HG03378 (cell line): ENCODE measurements at regions not wholly inside any gene's neighbourhood (a gene's known extent, or its start where the extent isn't known, plus 50 kb on each side); places are given as distances from the start of the nearest gene placed in this dataset.
"Not testable (repeated sequence)": the region's sequence is repeated elsewhere in the genome, so short reads cannot be mapped to it uniquely, and the experiment has no call there.

Experiments
- ATAC-seq: cut with Tn5 transposase; IDR thresholded peaks from one replicate; pipeline ENCODE4 v1.9.1; 2021; ENCODE audit warnings: mild to moderate bottlenecking, moderate library complexity; ENCODE audit not compliant: unreplicated experiment

GRCh38 chr17:45554479-45554878 lies 64.0 kb upstream of the PLEKHM1 start:
- not testable (repeated sequence) for ATAC-seq

GRCh38 chr17:45558821-45559220 lies 68.3 kb upstream of the PLEKHM1 start:
- not testable (repeated sequence) for ATAC-seq

- not testable (repeated sequence) for ATAC-seq
Measured at GRCh38 chr17:45562868-45563267, 72.3 kb upstream of the PLEKHM1 start.

- ATAC-seq, result not testable (repeated sequence)
Measured at GRCh38 chr17:45563283-45563682, 72.8 kb upstream of the PLEKHM1 start.

- not testable (repeated sequence) for ATAC-seq
Measured at GRCh38 chr17:45568275-45568674, 77.8 kb upstream of the PLEKHM1 start.

GRCh38 chr17:45573326-45573725 lies 82.8 kb upstream of the PLEKHM1 start:
- ATAC-seq, result not testable (repeated sequence)

- no peak for ATAC-seq
Measured at GRCh38 chr17:45573924-45574770, 83.6 kb upstream of the PLEKHM1 start.

- no peak for ATAC-seq
Measured at GRCh38 chr17:45575126-45575885, 84.8 kb upstream of the PLEKHM1 start.

- ATAC-seq, result not testable (repeated sequence)
Measured at GRCh38 chr17:45576527-45577307, 86.2 kb upstream of the PLEKHM1 start.

GRCh38 chr17:45577571-45578279 lies 87.2 kb upstream of the PLEKHM1 start:
- no peak for ATAC-seq

- ATAC-seq, result no peak
Measured at GRCh38 chr17:45578516-45579455, 88.3 kb upstream of the PLEKHM1 start.

- ATAC-seq, result no peak
Measured at GRCh38 chr17:45579529-45580495, 89.3 kb upstream of the PLEKHM1 start.

- no peak for ATAC-seq
Measured at GRCh38 chr17:45580924-45581323, 90.4 kb upstream of the PLEKHM1 start.

- ATAC-seq, result no peak
Measured at GRCh38 chr17:45581860-45582259, 91.3 kb upstream of the PLEKHM1 start.

GRCh38 chr17:45584092-45585036 lies 93.8 kb upstream of the PLEKHM1 start:
- ATAC-seq, result peak; percentile 41

- ATAC-seq, result peak; percentile 50
Measured at GRCh38 chr17:45585037-45585733, 94.7 kb upstream of the PLEKHM1 start.
